MM.1S (cell line): ENCODE measurements at regions not wholly inside any gene's neighbourhood (a gene's known extent, or its start where the extent isn't known, plus 50 kb on each side); places are given as distances from the start of the nearest gene placed in this dataset.

Source experiments
- DNase-seq: peaks from one replicate; pipeline ENCODE4 v3.0.0-alpha.2; 2015
- H2AFZ ChIP-seq: fragments of 300-600 bp; sonication (generic); 2 replicates; pipeline ENCODE4 v1.6.0; 2016; ENCODE audit warnings: antibody characterized with exemption, low read length
- H3F3A ChIP-seq: fragments of 300-600 bp; sonication (generic); 2 replicates; pipeline ENCODE4 v1.6.1; 2016; ENCODE audit warnings: mild to moderate bottlenecking, antibody characterized with exemption, low read length, moderate library complexity, mixed read lengths; ENCODE audit not compliant: insufficient read depth
- H3K27ac ChIP-seq: fragments of 300-600 bp; sonication (generic); 2 replicates; pipeline ENCODE4 v1.5.1; 2016; ENCODE audit warnings: mild to moderate bottlenecking, low read length
- H3K27me3 ChIP-seq: fragments of 300-600 bp; sonication (generic); replicated peaks from 2 replicates; pipeline ENCODE4 v1.6.0; 2016; ENCODE audit warnings: low read length; ENCODE audit not compliant: insufficient read depth
- H3K36me3 ChIP-seq: fragments of 300-600 bp; sonication (generic); replicated peaks from 2 replicates; pipeline ENCODE4 v1.6.1; 2016; ENCODE audit warnings: mild to moderate bottlenecking, low read length, mixed read lengths; ENCODE audit not compliant: insufficient read depth
- H3K4me1 ChIP-seq: fragments of 300-600 bp; sonication (generic); 2 replicates; pipeline ENCODE4 v1.6.1; 2016; ENCODE audit warnings: low read length, mixed read lengths
- H3K4me2 ChIP-seq: fragments of 300-600 bp; sonication (generic); 2 replicates; pipeline ENCODE4 v1.6.0; 2016; ENCODE audit warnings: low read depth, low read length
- H3K4me3 ChIP-seq: fragments of 300-600 bp; sonication (generic); 2 replicates; pipeline ENCODE4 v1.5.1; 2016; ENCODE audit warnings: low read length, mixed read lengths
- H3K79me2 ChIP-seq: fragments of 300-600 bp; sonication (generic); 2 replicates; pipeline ENCODE4 v1.6.1; 2016; ENCODE audit warnings: mixed run types, low read length, mixed read lengths
- H3K9ac ChIP-seq: fragments of 300-600 bp; sonication (generic); 2 replicates; pipeline ENCODE4 v1.6.1; 2016; ENCODE audit warnings: low read length, mixed read lengths
- H3K9me2 ChIP-seq: fragments of 300-600 bp; sonication (generic); replicated peaks from 2 replicates; pipeline ENCODE4 v1.6.1; 2016; ENCODE audit warnings: mild to moderate bottlenecking, low read length, mixed read lengths; ENCODE audit not compliant: insufficient read depth
- H3K9me3 ChIP-seq: fragments of 300-600 bp; sonication (generic); replicated peaks from 2 replicates; pipeline ENCODE4 v1.6.1; 2016; ENCODE audit warnings: mild to moderate bottlenecking, low read length, mixed read lengths; ENCODE audit not compliant: insufficient read depth
- H4K20me1 ChIP-seq: fragments of 300-600 bp; sonication (generic); 2 replicates; pipeline ENCODE4 v1.6.1; 2016; ENCODE audit warnings: mild to moderate bottlenecking, low read length, moderate library complexity, mixed read lengths; ENCODE audit not compliant: insufficient read depth
- EZH2 ChIP-seq: fragments of 300-600 bp; sonication (generic); optimal IDR thresholded peaks from 2 replicates; pipeline ENCODE3; 2017; ENCODE audit warnings: low read depth, mild to moderate bottlenecking, antibody characterized with exemption, low read length, mixed read lengths
- EZH2phosphoT487 ChIP-seq: fragments of 300-600 bp; sonication (generic); IDR thresholded peaks from 2 replicates; pipeline ENCODE4 v1.6.1; 2018; ENCODE audit warnings: antibody characterized with exemption, low read length
- TF ChIP-seq, protein P1 (sequence below): fragments of 300-600 bp; sonication (generic); IDR thresholded peaks from 2 replicates; pipeline ENCODE4 v1.5.1; 2016; ENCODE audit warnings: antibody characterized with exemption, low read length, mixed read lengths

DNA sequence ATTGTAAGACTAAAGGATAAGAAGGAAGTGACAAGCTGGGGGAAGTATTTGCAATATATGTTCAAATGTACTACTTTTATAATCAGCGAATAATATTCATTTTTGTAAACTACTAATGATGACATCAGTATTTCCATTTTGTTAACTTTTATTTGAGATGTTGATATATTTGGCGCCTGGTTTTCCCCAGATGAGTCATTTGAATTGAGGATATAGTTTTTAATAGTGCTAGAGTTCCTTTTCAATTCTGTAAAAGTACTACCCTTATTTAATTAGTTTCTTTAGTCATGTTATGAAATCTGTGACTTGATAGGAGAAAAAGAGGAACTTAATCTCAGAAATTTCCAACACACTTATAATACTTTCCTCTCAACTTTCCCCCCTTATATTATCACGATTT lies 495.3 kb downstream of the IRS1 start:
- H3K27ac ChIP-seq = no peak overlapping the region
- H3K27me3 ChIP-seq = no peaks in the 10 kb centered on the region
- no peaks in the 10 kb centered on the region for H3K9me3 ChIP-seq
- H3K79me2 ChIP-seq = no peaks in the 10 kb centered on the region
- TF ChIP-seq EZH2 = no peak
- no peak for TF ChIP-seq EZH2phosphoT487
- TF ChIP-seq, protein P1, sequence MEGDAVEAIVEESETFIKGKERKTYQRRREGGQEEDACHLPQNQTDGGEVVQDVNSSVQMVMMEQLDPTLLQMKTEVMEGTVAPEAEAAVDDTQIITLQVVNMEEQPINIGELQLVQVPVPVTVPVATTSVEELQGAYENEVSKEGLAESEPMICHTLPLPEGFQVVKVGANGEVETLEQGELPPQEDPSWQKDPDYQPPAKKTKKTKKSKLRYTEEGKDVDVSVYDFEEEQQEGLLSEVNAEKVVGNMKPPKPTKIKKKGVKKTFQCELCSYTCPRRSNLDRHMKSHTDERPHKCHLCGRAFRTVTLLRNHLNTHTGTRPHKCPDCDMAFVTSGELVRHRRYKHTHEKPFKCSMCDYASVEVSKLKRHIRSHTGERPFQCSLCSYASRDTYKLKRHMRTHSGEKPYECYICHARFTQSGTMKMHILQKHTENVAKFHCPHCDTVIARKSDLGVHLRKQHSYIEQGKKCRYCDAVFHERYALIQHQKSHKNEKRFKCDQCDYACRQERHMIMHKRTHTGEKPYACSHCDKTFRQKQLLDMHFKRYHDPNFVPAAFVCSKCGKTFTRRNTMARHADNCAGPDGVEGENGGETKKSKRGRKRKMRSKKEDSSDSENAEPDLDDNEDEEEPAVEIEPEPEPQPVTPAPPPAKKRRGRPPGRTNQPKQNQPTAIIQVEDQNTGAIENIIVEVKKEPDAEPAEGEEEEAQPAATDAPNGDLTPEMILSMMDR = no peak
- H3F3A ChIP-seq = peaks cover 17% of the 10 kb centered on the region
- no peaks in the 10 kb centered on the region for H4K20me1 ChIP-seq
- H3K4me2 ChIP-seq = no peak overlapping the region
- no peak overlapping the region for H3K4me3 ChIP-seq
- H2AFZ ChIP-seq = no peak overlapping the region
- no peak for DNase-seq
- H3K9me2 ChIP-seq = no peaks in the 10 kb centered on the region
- peaks cover 20% of the 10 kb centered on the region for H3K4me1 ChIP-seq
- H3K36me3 ChIP-seq = no peaks in the 10 kb centered on the region
- no peak overlapping the region for H3K9ac ChIP-seq

DNA sequence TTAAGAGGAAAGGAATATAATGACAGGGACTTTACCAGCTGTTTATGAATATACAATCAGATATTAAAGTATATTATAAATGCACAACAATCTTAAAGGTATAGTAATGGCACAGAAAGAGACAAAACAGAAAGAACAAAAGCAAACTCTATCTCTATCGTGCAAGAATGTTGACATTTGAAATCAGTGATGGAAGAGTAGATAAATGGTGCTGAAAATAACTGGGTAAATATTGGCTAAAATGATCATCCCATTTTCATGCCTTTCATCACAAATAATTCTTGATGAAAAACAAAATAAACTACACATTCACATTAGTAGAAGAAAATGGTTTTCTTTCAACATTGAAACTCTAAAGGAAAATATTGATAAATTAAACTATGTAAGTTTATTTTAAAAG lies 495.9 kb downstream of the IRS1 start:
- Histone ChIP-seq H3K79me2 (no peaks in the 10 kb centered on the region), H3F3A (peaks cover 17% of the 10 kb centered on the region), H3K4me3 (no peak overlapping the region), H3K4me1 (peaks cover 20% of the 10 kb centered on the region), H4K20me1 (no peaks in the 10 kb centered on the region), H3K27me3 (no peaks in the 10 kb centered on the region), H2AFZ (no peak overlapping the region), H3K4me2 (no peak overlapping the region), H3K9ac (no peak overlapping the region), H3K36me3 (no peaks in the 10 kb centered on the region), H3K9me2 (no peaks in the 10 kb centered on the region), H3K27ac (no peak overlapping the region), H3K9me3 (no peaks in the 10 kb centered on the region)
- DNase-seq = no peak
- TF ChIP-seq EZH2phosphoT487 (no peak), EZH2 (no peak)
- TF ChIP-seq, protein P1 = no peak

DNA sequence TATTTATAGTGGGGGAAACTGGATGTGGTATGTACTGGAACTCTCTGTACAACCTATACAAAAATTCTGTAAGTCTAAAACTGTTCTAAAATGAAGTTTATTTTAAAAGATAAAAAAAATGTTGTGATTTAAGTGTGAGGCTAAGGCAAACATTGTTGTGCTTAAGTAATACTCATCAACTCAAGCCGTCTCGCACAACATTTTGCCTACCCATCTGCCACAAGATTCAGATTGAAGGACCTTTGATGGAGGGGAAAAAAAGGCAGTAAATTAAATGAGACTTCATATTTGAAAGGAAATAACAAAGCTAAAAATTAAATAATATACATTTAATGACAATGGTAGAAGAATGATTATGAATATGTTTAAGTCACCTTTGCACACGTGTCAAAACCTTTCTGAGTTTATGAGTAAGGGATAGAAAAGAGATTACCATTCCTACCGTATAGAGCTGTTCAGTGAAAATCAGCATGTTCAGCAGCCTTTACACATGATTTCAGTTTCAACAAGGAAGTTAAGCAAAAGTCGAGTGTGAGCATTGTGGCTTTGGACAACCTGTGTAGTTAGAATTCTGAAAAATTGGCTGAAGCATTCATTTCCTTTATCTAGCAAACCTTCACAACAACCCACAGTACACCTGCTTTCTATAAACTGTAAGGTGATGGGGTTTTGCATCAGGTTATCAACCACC lies 499.3 kb downstream of the IRS1 start:
- H3K4me3 ChIP-seq = no peak overlapping the region
- TF ChIP-seq EZH2phosphoT487 = no peak
- TF ChIP-seq EZH2 = no peak
- TF ChIP-seq, protein P1 = no peak
- no peak overlapping the region for H2AFZ ChIP-seq
- H3K9me3 ChIP-seq = no peaks in the 10 kb centered on the region
- peak overlapping the region; percentile 20; the same call in 1 of the 2 replicates for H3K4me2 ChIP-seq
- H3K9me2 ChIP-seq = no peaks in the 10 kb centered on the region
- peaks cover 17% of the 10 kb centered on the region for H3F3A ChIP-seq
- H3K4me1 ChIP-seq = peaks cover 20% of the 10 kb centered on the region
- H3K9ac ChIP-seq = no peak overlapping the region
- no peaks in the 10 kb centered on the region for H4K20me1 ChIP-seq
- H3K79me2 ChIP-seq = no peaks in the 10 kb centered on the region
- H3K27ac ChIP-seq = peak overlapping the region; percentile 66
- no peaks in the 10 kb centered on the region for H3K36me3 ChIP-seq
- peak; percentile 94 for DNase-seq
- H3K27me3 ChIP-seq = no peaks in the 10 kb centered on the region
